DOHH2 (cell line): ENCODE measurements at regions not wholly inside any gene's neighbourhood (a gene's known extent, or its start where the extent isn't known, plus 50 kb on each side); places are given as distances from the start of the nearest gene placed in this dataset.

ENCODE experiments used
- EZH2phosphoT487 ChIP-seq: fragments of 200-600 bp; sonication (generic); IDR thresholded peaks from 2 replicates; pipeline ENCODE4 v1.6.1; 2017; ENCODE audit warnings: borderline replicate concordance, mild to moderate bottlenecking, antibody characterized with exemption, low read length, moderate library complexity, mixed read lengths
- TF ChIP-seq, protein P1 (sequence below): fragments of 200-600 bp; sonication (generic); IDR thresholded peaks from one replicate; pipeline ENCODE4 v1.5.1; 2014; ENCODE audit warnings: antibody characterized with exemption, mild to moderate bottlenecking, low read depth, low read length; ENCODE audit not compliant: poor library complexity, severe bottlenecking

DNA sequence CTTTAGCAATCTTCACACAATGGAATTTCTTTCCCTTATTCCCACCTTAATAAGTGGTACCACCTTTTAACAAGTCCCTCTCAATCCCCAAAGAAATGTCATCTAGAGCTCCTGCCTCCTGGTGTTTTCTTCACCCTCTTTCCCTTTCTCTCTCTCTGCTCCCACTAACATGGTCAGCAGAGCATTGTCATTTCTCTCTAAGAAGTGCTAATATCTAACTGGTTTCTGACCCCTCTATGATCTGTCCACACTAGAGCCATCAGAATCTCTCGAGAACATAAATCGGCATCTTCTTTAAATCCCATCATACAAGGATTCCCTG is 161.2 kb upstream of the DTNA start:
- TF ChIP-seq, protein P1, sequence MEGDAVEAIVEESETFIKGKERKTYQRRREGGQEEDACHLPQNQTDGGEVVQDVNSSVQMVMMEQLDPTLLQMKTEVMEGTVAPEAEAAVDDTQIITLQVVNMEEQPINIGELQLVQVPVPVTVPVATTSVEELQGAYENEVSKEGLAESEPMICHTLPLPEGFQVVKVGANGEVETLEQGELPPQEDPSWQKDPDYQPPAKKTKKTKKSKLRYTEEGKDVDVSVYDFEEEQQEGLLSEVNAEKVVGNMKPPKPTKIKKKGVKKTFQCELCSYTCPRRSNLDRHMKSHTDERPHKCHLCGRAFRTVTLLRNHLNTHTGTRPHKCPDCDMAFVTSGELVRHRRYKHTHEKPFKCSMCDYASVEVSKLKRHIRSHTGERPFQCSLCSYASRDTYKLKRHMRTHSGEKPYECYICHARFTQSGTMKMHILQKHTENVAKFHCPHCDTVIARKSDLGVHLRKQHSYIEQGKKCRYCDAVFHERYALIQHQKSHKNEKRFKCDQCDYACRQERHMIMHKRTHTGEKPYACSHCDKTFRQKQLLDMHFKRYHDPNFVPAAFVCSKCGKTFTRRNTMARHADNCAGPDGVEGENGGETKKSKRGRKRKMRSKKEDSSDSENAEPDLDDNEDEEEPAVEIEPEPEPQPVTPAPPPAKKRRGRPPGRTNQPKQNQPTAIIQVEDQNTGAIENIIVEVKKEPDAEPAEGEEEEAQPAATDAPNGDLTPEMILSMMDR, result no peak
- TF ChIP-seq EZH2phosphoT487, result no peak
